BLaER1 (cell line): ENCODE measurements at regions not wholly inside any gene's neighbourhood (a gene's known extent, or its start where the extent isn't known, plus 50 kb on each side); places are given as distances from the start of the nearest gene placed in this dataset.

Experiments used
- H3K27ac ChIP-seq: shearing (Covaris generic); formaldehyde crosslinking; 2 replicates; pipeline ENCODE4 v1.8.1; 2022
- H3K27me3 ChIP-seq: shearing (Covaris generic); formaldehyde crosslinking; 2 replicates; pipeline ENCODE4 v1.8.1; 2022
- H3K36me3 ChIP-seq: shearing (Covaris generic); formaldehyde crosslinking; 2 replicates; pipeline ENCODE4 v1.8.1; 2022
- H3K4me1 ChIP-seq: shearing (Covaris generic); formaldehyde crosslinking; 2 replicates; pipeline ENCODE4 v1.8.1; 2022
- H3K4me2 ChIP-seq: shearing (Covaris generic); formaldehyde crosslinking; 2 replicates; pipeline ENCODE4 v1.8.1; 2022
- H3K4me3 ChIP-seq: shearing (Covaris generic); formaldehyde crosslinking; 2 replicates; pipeline ENCODE4 v1.8.1; 2022
- H3K9ac ChIP-seq: shearing (Covaris generic); formaldehyde crosslinking; 2 replicates; pipeline ENCODE4 v1.8.1; 2022
- H3K9me3 ChIP-seq: shearing (Covaris generic); formaldehyde crosslinking; 2 replicates; pipeline ENCODE4 v1.8.1; 2022
- H4K20me1 ChIP-seq: shearing (Covaris generic); formaldehyde crosslinking; 2 replicates; pipeline ENCODE4 v1.8.1; 2022
- Cebpa-rat ChIP-seq: shearing (Covaris generic); IDR thresholded peaks from 2 replicates; pipeline ENCODE4 v1.8.1; 2022

DNA sequence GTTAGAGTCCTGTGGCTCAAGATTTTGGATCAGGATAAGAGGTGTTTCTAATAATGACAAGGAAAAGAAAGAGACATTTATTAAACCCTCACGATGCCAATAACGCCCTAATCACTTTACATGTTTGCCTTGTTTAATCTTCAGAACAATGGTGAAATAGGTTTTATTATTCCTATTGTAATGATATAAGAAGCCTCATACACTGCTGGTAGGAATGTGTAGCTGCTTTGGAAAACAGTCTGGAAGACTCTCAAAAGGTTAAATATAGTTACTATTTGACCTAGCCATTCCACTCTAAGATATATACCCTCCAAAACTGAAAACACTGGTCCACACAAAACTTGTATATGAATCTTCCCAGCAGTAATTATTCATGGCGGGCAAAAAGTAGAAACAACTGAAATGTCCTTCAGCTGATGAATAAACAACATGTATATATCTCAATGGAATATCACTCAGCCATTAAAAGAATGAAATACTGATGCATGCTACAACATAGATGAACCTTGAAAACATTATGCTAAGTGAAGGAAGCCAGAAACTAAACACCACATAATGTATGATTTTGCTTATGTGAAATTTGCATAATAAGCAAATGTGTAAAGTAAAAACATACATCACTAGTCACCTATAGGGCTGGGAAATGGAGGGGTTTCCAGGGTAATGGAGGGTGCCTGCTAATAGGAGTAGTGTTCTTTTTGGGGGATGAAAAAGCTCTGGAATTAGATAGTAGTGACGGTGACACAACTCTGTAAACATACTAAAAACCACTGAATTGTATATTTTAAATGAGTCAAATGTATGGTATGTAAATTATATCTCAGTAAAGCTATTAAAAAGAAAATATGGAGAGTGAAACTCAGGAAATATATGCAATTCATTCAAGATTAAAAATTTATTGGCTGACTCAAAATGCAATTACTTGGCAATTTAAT is 76.9 kb upstream of the ANK3 start:
- Histone ChIP-seq H3K4me3 (no peak overlapping the region), H3K36me3 (no peaks in the 10 kb centered on the region), H3K4me2 (no peak overlapping the region), H3K4me1 (no peaks in the 10 kb centered on the region), H3K27ac (no peak overlapping the region), H3K9me3 (no peaks in the 10 kb centered on the region), H3K27me3 (no peaks in the 10 kb centered on the region), H3K9ac (no peak overlapping the region), H4K20me1 (no peaks in the 10 kb centered on the region)
- TF ChIP-seq Cebpa-rat = no peak

- Histone ChIP-seq H4K20me1 (no peaks in the 10 kb centered on the region), H3K4me3 (no peak overlapping the region), H3K4me2 (no peak overlapping the region), H3K9me3 (no peaks in the 10 kb centered on the region), H3K9ac (no peak overlapping the region), H3K36me3 (no peaks in the 10 kb centered on the region), H3K4me1 (no peaks in the 10 kb centered on the region), H3K27me3 (no peaks in the 10 kb centered on the region), H3K27ac (no peak overlapping the region)
- no peak for TF ChIP-seq Cebpa-rat
These were observed 76.1 kb upstream of the ANK3 start for GRCh38 chr10:60465801-60466200.

- no peak overlapping the region for H3K4me2 ChIP-seq
- no peaks in the 10 kb centered on the region for H3K27me3 ChIP-seq
- no peak overlapping the region for H3K4me3 ChIP-seq
- no peak overlapping the region for H3K9ac ChIP-seq
- no peaks in the 10 kb centered on the region for H3K9me3 ChIP-seq
- H3K4me1 ChIP-seq = no peaks in the 10 kb centered on the region
- H3K27ac ChIP-seq = no peak overlapping the region
- TF ChIP-seq Cebpa-rat = no peak
- no peaks in the 10 kb centered on the region for H4K20me1 ChIP-seq
- no peaks in the 10 kb centered on the region for H3K36me3 ChIP-seq
These were observed 75.0 kb upstream of the ANK3 start for GRCh38 chr10:60464659-60465058.

- H3K4me3 ChIP-seq = no peak overlapping the region
- H3K9ac ChIP-seq = no peak overlapping the region
- H4K20me1 ChIP-seq = no peaks in the 10 kb centered on the region
- no peak overlapping the region for H3K4me2 ChIP-seq
- no peaks in the 10 kb centered on the region for H3K9me3 ChIP-seq
- H3K36me3 ChIP-seq = no peaks in the 10 kb centered on the region
- no peaks in the 10 kb centered on the region for H3K4me1 ChIP-seq
- H3K27ac ChIP-seq = no peak overlapping the region
- H3K27me3 ChIP-seq = no peaks in the 10 kb centered on the region
- TF ChIP-seq Cebpa-rat = no peak
These were observed 74.1 kb upstream of the ANK3 start for GRCh38 chr10:60463746-60464145.

DNA sequence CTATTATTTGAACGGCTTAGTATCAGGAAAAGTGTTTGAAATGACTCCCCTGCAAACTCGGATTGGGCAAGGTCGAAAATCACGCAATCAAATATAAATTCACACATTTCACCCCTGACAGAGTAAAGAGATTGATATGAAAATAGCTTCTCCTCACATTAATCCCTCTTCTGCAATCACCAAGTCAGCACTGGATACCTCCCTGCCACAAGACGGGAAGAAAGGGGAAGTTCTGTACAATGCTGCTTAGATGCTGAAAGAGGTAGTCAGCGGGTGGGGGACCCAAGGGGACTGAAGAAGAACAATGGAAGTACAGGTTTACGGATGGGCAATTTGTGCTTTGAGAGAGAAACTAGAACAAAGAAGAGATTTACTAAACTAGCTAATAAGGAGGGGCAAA is 72.0 kb upstream of the ANK3 start:
- Histone ChIP-seq H3K27ac (no peak overlapping the region), H3K27me3 (no peaks in the 10 kb centered on the region), H3K36me3 (no peaks in the 10 kb centered on the region), H3K9ac (no peak overlapping the region), H4K20me1 (no peaks in the 10 kb centered on the region), H3K4me3 (no peak overlapping the region), H3K4me1 (no peaks in the 10 kb centered on the region), H3K4me2 (no peak overlapping the region), H3K9me3 (no peaks in the 10 kb centered on the region)
- TF ChIP-seq Cebpa-rat = no peak

DNA sequence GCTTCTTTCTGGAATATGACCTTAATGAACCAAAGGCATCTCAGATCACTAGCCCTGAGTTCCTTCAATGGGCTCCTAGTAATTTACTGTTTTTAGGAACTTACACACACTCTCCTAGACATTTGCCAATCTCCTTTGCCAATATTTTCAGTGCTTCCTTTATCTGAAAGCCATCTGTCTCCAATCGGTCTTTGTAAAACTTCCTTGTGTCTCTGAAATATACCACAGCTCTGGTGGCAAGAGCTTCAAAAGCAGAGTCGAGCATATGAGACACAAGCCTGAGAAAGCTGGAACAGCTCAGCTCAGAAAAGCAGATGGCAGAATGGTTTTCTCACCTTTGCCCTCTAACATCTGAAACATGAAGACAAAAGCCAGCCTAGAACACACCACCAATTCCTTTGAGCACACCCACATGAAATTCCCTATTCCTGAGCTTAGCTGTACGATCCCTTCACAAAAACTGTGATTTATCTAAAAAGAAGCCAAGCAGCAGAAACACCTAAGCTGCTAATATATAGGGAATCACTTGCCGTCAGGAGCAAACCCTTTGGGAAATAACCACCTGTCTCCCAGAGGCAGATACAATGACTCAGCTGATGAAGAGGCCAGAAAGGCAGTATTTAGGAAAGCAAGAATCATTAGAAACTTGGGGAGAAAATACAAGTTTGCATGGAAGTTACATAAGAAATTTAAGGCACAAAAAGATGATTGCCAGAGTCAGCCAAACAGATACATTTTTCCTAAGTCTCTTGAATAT is 70.2 kb upstream of the ANK3 start:
- TF ChIP-seq Cebpa-rat = no peak

DNA sequence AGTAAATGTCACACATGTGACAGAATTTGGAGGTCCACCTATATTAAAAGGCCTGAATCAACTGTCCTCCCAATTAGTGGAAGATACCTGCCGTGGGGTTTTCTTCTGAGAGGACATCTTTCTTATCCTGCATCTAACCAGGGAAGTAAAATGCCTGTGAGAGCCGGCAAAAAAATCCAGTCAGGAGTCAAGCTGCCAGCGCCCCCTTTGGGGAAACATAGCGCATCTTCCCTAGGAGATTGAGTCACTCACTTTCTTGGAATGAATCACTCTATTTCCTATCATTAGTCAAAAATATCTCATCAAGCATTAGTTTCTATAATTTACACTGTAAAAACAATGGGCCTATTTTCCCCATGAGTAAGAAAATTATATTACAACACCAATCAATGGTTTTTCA is 66.4 kb upstream of the ANK3 start:
- H3K27ac ChIP-seq = no peak overlapping the region
- H3K9ac ChIP-seq = no peak overlapping the region
- no peaks in the 10 kb centered on the region for H3K36me3 ChIP-seq
- H3K4me1 ChIP-seq = no peaks in the 10 kb centered on the region
- no peaks in the 10 kb centered on the region for H3K27me3 ChIP-seq
- no peak overlapping the region for H3K4me2 ChIP-seq
- H3K9me3 ChIP-seq = no peaks in the 10 kb centered on the region
- H4K20me1 ChIP-seq = no peaks in the 10 kb centered on the region
- no peak for TF ChIP-seq Cebpa-rat
- no peak overlapping the region for H3K4me3 ChIP-seq

More for the DNA sequence above, 70.2 kb upstream of the ANK3 start:
- no peaks in the 10 kb centered on the region for H4K20me1 ChIP-seq
- H3K27me3 ChIP-seq = no peaks in the 10 kb centered on the region
- H3K27ac ChIP-seq = no peak overlapping the region
- no peak overlapping the region for H3K9ac ChIP-seq
- H3K4me3 ChIP-seq = no peak overlapping the region
- no peaks in the 10 kb centered on the region for H3K9me3 ChIP-seq
- no peak overlapping the region for H3K4me2 ChIP-seq
- H3K36me3 ChIP-seq = no peaks in the 10 kb centered on the region
- H3K4me1 ChIP-seq = no peaks in the 10 kb centered on the region

DNA sequence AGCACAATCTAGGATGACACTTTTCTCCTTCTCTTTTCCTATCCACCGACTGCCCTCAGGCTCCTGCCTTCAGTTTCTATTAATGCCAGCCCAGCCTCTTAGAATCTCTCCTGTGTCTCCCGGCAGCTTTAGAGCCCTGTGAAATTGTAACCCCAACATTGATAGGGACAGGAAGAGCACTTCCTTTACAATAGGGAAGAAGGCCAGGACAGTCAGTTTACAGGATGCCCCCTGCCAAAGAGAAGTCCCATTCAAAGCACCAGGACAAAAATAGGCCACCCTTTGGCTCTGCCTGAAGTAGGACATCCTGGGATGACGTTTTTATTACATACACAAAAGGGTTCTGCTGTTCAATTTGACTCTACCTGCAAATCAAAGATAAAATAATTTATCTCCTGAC is 64.7 kb upstream of the ANK3 start:
- Histone ChIP-seq H3K27ac (no peak overlapping the region), H3K9me3 (no peaks in the 10 kb centered on the region), H3K4me3 (no peak overlapping the region), H3K36me3 (no peaks in the 10 kb centered on the region), H4K20me1 (no peaks in the 10 kb centered on the region), H3K4me1 (no peaks in the 10 kb centered on the region), H3K27me3 (no peaks in the 10 kb centered on the region), H3K9ac (no peak overlapping the region), H3K4me2 (no peak overlapping the region)
- TF ChIP-seq Cebpa-rat = no peak

DNA sequence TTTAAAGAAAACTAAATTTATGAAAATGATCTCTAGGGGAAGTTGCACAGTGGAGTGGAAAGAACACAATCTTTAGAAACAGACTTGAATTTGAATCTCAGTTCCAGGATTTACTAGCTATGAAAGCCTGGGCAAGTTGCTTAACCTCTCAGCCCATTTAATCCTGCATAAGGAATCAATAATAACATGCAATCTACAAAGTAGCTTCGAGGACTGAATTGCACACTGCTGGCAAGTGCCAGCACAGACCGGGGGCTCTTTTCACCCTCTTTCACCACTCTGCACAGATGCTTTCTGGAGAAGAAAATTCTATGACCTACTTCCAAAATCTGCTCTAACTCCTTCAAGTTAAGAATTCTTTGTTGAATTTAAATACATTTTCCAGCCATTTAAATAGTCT is 63.4 kb upstream of the ANK3 start:
- TF ChIP-seq Cebpa-rat = no peak
- no peak overlapping the region for H3K9ac ChIP-seq
- H3K4me3 ChIP-seq = no peak overlapping the region
- H3K36me3 ChIP-seq = no peaks in the 10 kb centered on the region
- H3K4me1 ChIP-seq = no peaks in the 10 kb centered on the region
- no peak overlapping the region for H3K4me2 ChIP-seq
- H3K9me3 ChIP-seq = no peaks in the 10 kb centered on the region
- no peak overlapping the region for H3K27ac ChIP-seq
- H3K27me3 ChIP-seq = no peaks in the 10 kb centered on the region
- no peaks in the 10 kb centered on the region for H4K20me1 ChIP-seq

GRCh38 chr10:60450291-60450690 is 60.6 kb upstream of the ANK3 start:
- H3K9ac ChIP-seq = no peak overlapping the region
- H4K20me1 ChIP-seq = no peaks in the 10 kb centered on the region
- H3K4me1 ChIP-seq = peaks cover 8% of the 10 kb centered on the region; the same call in 1 of the 2 replicates
- H3K4me3 ChIP-seq = no peak overlapping the region
- H3K4me2 ChIP-seq = no peak overlapping the region
- H3K27ac ChIP-seq = no peak overlapping the region
- H3K9me3 ChIP-seq = no peaks in the 10 kb centered on the region
- no peaks in the 10 kb centered on the region for H3K36me3 ChIP-seq
- H3K27me3 ChIP-seq = no peaks in the 10 kb centered on the region
- no peak for TF ChIP-seq Cebpa-rat
